ENCODE measurements at regions not wholly inside any gene's neighbourhood (a gene's known extent, or its start where the extent isn't known, plus 50 kb on each side); places are given as distances from the start of the nearest gene placed in this dataset.
"Not testable (repeated sequence)": the region's sequence is repeated elsewhere in the genome, so short reads cannot be mapped to it uniquely, and the experiment has no call there.

GRCh38 chr14:56417173-56417572 is 162.4 kb upstream of the TMEM260 start:
- in situ Hi-C loops (cut with HindIII; ENCODE audit: low sequenced_read_pairs), result loop anchor here (10.0 kb wide), 1 partner anchor 58 kb away; no protein-coding TSS in a partner anchor

GRCh38 chr14:56419750-56420149 is 159.8 kb upstream of the TMEM260 start:
- in situ Hi-C loops (cut with HindIII; ENCODE audit: low sequenced_read_pairs), result loop anchor here (10.0 kb wide), 1 partner anchor 55 kb away; no protein-coding TSS in a partner anchor

- in situ Hi-C loops (cut with HindIII; ENCODE audit: low sequenced_read_pairs), result no loop called here
Measured at GRCh38 chr14:56422221-56422620, 157.4 kb upstream of the TMEM260 start.

- in situ Hi-C loops (cut with HindIII; ENCODE audit: low sequenced_read_pairs), result no loop called here
Measured at GRCh38 chr14:56422703-56423213, 156.8 kb upstream of the TMEM260 start.

- in situ Hi-C loops (cut with HindIII; ENCODE audit: low sequenced_read_pairs), result no loop called here
Measured at GRCh38 chr14:56423544-56423943, 156.1 kb upstream of the TMEM260 start.

- in situ Hi-C loops (cut with HindIII; ENCODE audit: low sequenced_read_pairs), result no loop called here
Measured at GRCh38 chr14:56431013-56431412, 148.6 kb upstream of the TMEM260 start.

- in situ Hi-C loops (cut with HindIII; ENCODE audit: low sequenced_read_pairs), result no loop called here
Measured at GRCh38 chr14:56449670-56450213, 129.9 kb upstream of the TMEM260 start.

- in situ Hi-C loops (cut with HindIII; ENCODE audit: low sequenced_read_pairs), result no loop called here
Measured at GRCh38 chr14:56452940-56453339, 126.7 kb upstream of the TMEM260 start.

GRCh38 chr14:56454680-56455079 is 124.9 kb upstream of the TMEM260 start:
- in situ Hi-C loops (cut with HindIII; ENCODE audit: low sequenced_read_pairs), result not testable (repeated sequence)

- in situ Hi-C loops (cut with HindIII; ENCODE audit: low sequenced_read_pairs), result no loop called here
Measured at GRCh38 chr14:56460469-56460868, 119.1 kb upstream of the TMEM260 start.

- in situ Hi-C loops (cut with HindIII; ENCODE audit: low sequenced_read_pairs), result no loop called here
Measured at GRCh38 chr14:56461276-56462275, 118.0 kb upstream of the TMEM260 start.

GRCh38 chr14:56463271-56463890 is 116.2 kb upstream of the TMEM260 start:
- in situ Hi-C loops (cut with HindIII; ENCODE audit: low sequenced_read_pairs), result no loop called here

GRCh38 chr14:56471056-56471455 is 108.5 kb upstream of the TMEM260 start:
- in situ Hi-C loops (cut with HindIII; ENCODE audit: low sequenced_read_pairs), result loop anchor here (10.0 kb wide), 2 partner anchors 56 to 1026 kb away; partner anchors contain the start of gene TBPL2

GRCh38 chr14:56474419-56475022 is 105.1 kb upstream of the TMEM260 start:
- in situ Hi-C loops (cut with HindIII; ENCODE audit: low sequenced_read_pairs), result loop anchor here (10.0 to 25.0 kb wide), 3 partner anchors 60 to 1030 kb away; partner anchors contain the start of gene TBPL2

- in situ Hi-C loops (cut with HindIII; ENCODE audit: low sequenced_read_pairs), result loop anchor here (25.0 kb wide), 1 partner anchor 705 kb away; no protein-coding TSS in a partner anchor
Measured at GRCh38 chr14:56482310-56482911, 97.2 kb upstream of the TMEM260 start.

- in situ Hi-C loops (cut with HindIII; ENCODE audit: low sequenced_read_pairs), result loop anchor here (25.0 kb wide), 1 partner anchor 700 kb away; no protein-coding TSS in a partner anchor
Measured at GRCh38 chr14:56487090-56487667, 92.4 kb upstream of the TMEM260 start.

- in situ Hi-C loops (cut with HindIII; ENCODE audit: low sequenced_read_pairs), result loop anchor here (25.0 kb wide), 1 partner anchor 700 kb away; no protein-coding TSS in a partner anchor
Measured at GRCh38 chr14:56487761-56488160, 91.8 kb upstream of the TMEM260 start.

GRCh38 chr14:56488306-56488705 is 91.3 kb upstream of the TMEM260 start:
- in situ Hi-C loops (cut with HindIII; ENCODE audit: low sequenced_read_pairs), result loop anchor here (25.0 kb wide), 1 partner anchor 699 kb away; no protein-coding TSS in a partner anchor

GRCh38 chr14:56490379-56490778 is 89.2 kb upstream of the TMEM260 start:
- in situ Hi-C loops (cut with HindIII; ENCODE audit: low sequenced_read_pairs), result loop anchor here (25.0 kb wide), 1 partner anchor 697 kb away; no protein-coding TSS in a partner anchor
